Astrocyte (in vitro differentiated cells and primary cell): ENCODE measurements at regions not wholly inside any gene's neighbourhood (a gene's known extent, or its start where the extent isn't known, plus 50 kb on each side); places are given as distances from the start of the nearest gene placed in this dataset.

Source experiments
- EZH2 ChIP-seq: IDR thresholded peaks from 2 replicates; pipeline ENCODE4 v1.6.1; 2012; ENCODE audit warnings: mild to moderate bottlenecking, low read length, inconsistent platforms; ENCODE audit not compliant: insufficient read depth
- TF ChIP-seq, protein P1 (sequence below): IDR thresholded peaks from 2 replicates; pipeline ENCODE4 v1.5.1; 2011; ENCODE audit warnings: low read depth, mild to moderate bottlenecking, inconsistent platforms, low read length, moderate library complexity; ENCODE audit not compliant: insufficient read depth

DNA sequence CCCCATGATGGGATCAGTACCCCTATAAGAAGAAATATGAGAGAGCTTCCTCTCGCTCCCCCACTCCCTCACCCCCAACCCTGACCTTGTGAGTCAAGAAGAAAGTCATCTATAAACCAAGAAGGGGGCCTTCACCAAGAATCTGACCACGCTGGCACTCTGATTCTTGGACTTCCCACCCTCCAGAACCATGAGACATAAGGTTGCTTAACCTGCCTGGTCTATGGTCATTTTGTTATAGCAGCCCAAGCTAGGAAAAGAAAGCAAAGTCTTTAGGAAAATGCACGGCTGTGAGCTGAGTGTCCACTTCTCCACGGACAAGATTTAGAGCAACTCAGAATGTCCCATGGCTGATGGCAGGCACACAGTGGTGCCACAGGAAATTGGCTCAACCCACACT lies 333.5 kb downstream of the SOX9 start:
- TF ChIP-seq, protein P1, sequence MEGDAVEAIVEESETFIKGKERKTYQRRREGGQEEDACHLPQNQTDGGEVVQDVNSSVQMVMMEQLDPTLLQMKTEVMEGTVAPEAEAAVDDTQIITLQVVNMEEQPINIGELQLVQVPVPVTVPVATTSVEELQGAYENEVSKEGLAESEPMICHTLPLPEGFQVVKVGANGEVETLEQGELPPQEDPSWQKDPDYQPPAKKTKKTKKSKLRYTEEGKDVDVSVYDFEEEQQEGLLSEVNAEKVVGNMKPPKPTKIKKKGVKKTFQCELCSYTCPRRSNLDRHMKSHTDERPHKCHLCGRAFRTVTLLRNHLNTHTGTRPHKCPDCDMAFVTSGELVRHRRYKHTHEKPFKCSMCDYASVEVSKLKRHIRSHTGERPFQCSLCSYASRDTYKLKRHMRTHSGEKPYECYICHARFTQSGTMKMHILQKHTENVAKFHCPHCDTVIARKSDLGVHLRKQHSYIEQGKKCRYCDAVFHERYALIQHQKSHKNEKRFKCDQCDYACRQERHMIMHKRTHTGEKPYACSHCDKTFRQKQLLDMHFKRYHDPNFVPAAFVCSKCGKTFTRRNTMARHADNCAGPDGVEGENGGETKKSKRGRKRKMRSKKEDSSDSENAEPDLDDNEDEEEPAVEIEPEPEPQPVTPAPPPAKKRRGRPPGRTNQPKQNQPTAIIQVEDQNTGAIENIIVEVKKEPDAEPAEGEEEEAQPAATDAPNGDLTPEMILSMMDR = no peak
- TF ChIP-seq EZH2 = no peak
